SJCRH30 (cell line): ENCODE measurements at regions not wholly inside any gene's neighbourhood (a gene's known extent, or its start where the extent isn't known, plus 50 kb on each side); places are given as distances from the start of the nearest gene placed in this dataset.

Source experiments
- DNase-seq, 2 experiments: peaks; one replicate each; pipeline ENCODE4 v3.0.0-alpha.2; 2015 to 2020
- H3K27ac ChIP-seq: fragments of 250-450 bp; sonication (Bioruptor Pico); 2 replicates; pipeline ENCODE4 v1.5.1; 2020; ENCODE audit warnings: mild to moderate bottlenecking, moderate library complexity
- H3K27me3 ChIP-seq: fragments of 250-450 bp; sonication (Bioruptor Pico); 2 replicates; pipeline ENCODE4 v1.5.1; 2020; ENCODE audit warnings: mild to moderate bottlenecking, moderate library complexity
- H3K36me3 ChIP-seq: fragments of 250-450 bp; sonication (Bioruptor Pico); 2 replicates; pipeline ENCODE4 v1.5.1; 2020; ENCODE audit warnings: mild to moderate bottlenecking, moderate library complexity
- H3K4me1 ChIP-seq: fragments of 250-450 bp; sonication (Bioruptor Pico); 2 replicates; pipeline ENCODE4 v1.5.1; 2020; ENCODE audit warnings: mild to moderate bottlenecking, moderate library complexity
- H3K4me3 ChIP-seq: fragments of 250-450 bp; sonication (Bioruptor Pico); 2 replicates; pipeline ENCODE4 v1.5.1; 2020; ENCODE audit warnings: mild to moderate bottlenecking, moderate library complexity
- H3K9me3 ChIP-seq: fragments of 250-450 bp; sonication (Bioruptor Pico); replicated peaks from 2 replicates; pipeline ENCODE4 v1.5.1; 2020; ENCODE audit warnings: mild to moderate bottlenecking, moderate library complexity

DNA sequence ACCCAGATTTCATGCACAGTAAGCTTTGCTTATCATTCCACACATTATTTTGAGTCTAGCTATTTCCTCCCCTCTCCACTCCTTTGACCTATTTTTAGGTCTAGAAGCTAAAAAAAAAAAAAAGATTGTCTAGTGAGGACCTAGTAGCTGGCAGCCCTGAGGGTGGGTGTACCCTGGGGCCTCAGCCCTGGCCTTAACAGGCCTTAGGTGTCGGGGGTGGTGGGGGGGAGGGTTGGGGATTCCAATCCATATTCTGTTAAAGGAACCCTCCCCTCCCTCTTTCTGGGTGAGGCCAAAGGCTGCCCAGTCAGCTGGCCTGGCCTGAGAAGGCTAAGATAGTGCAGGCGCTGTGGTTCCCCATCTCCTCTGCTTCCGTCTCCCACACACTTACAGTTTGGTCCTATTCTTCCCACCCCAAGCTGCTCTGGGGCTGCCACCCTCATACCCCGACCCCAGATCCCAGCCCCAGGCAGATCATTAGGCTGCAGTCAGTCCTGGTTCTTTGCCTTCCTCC lies 65.5 kb upstream of the HK2 start:
- Histone ChIP-seq H3K27me3 (peaks cover 6% of the 10 kb centered on the region; the same call in 1 of the 2 replicates), H3K27ac (no peak overlapping the region), H3K4me3 (no peak overlapping the region), H3K36me3 (no peaks in the 10 kb centered on the region), H3K4me1 (no peaks in the 10 kb centered on the region), H3K9me3 (no peaks in the 10 kb centered on the region)
- no peak for DNase-seq

DNA sequence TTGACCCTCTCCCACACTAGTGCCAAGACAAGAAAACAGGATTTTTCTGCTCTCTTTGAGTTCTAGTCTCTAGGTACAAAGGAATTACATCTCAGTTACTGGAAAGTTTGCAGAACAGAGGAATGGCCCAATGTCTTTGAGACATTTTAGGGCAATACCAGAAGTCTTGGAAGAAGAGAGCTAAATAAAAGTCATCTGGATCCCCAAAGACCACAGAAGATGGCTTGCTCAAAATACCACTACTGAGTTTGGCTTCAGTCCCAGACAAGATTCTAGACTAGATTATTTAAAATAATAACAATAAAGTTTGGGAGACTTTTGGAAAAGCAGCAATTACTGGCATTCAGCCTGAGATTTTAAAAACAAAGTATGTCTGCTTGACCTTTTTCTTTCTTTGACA lies 61.9 kb upstream of the HK2 start:
- DNase-seq, result no peak
- no peaks in the 10 kb centered on the region for H3K36me3 ChIP-seq
- H3K27me3 ChIP-seq, result peaks cover 6% of the 10 kb centered on the region
- H3K9me3 ChIP-seq, result no peaks in the 10 kb centered on the region
- no peaks in the 10 kb centered on the region for H3K4me1 ChIP-seq
- H3K4me3 ChIP-seq, result no peak overlapping the region
- H3K27ac ChIP-seq, result no peak overlapping the region

DNA sequence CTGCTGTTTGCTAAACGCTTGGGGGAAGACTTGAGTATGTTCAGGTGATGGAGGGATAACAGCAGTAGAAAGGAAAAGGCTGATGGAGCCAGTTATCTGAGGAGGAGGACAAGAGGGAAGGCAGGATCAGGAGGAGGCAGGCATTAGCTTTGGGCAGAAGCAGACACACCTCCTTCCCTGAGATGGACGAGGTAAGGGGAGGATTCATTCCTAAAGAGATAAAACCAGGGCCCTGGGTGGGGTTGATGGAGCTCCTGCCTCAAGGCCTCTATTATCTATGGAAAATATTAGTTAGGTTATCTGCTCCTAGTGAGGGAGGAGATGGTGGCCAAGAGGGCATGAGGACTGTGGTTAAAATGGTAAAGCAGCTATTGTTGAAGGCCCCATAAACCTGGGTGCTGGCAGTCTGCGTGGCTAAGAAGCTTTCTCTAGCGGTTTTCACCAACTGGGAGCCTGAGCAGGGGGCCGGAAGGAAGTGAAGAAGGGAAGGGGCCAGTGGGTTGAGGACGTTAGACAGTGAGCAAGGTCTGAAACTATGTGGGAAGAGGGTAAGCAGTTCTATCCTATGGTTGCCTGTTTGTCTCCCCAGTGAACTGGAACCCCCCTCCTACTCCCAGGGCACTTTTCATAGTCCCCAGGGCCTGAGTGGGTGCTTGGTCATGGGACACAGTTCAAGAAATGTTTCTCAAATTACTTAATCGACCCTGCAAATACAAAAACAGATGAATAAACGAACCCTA lies 56.6 kb upstream of the HK2 start:
- no peaks in the 10 kb centered on the region for H3K9me3 ChIP-seq
- H3K4me1 ChIP-seq, result no peaks in the 10 kb centered on the region
- H3K36me3 ChIP-seq, result no peaks in the 10 kb centered on the region
- H3K27me3 ChIP-seq, result peaks cover under 1% of the 10 kb centered on the region
- H3K4me3 ChIP-seq, result no peak overlapping the region
- H3K27ac ChIP-seq, result no peak overlapping the region
- no peak for DNase-seq

DNA sequence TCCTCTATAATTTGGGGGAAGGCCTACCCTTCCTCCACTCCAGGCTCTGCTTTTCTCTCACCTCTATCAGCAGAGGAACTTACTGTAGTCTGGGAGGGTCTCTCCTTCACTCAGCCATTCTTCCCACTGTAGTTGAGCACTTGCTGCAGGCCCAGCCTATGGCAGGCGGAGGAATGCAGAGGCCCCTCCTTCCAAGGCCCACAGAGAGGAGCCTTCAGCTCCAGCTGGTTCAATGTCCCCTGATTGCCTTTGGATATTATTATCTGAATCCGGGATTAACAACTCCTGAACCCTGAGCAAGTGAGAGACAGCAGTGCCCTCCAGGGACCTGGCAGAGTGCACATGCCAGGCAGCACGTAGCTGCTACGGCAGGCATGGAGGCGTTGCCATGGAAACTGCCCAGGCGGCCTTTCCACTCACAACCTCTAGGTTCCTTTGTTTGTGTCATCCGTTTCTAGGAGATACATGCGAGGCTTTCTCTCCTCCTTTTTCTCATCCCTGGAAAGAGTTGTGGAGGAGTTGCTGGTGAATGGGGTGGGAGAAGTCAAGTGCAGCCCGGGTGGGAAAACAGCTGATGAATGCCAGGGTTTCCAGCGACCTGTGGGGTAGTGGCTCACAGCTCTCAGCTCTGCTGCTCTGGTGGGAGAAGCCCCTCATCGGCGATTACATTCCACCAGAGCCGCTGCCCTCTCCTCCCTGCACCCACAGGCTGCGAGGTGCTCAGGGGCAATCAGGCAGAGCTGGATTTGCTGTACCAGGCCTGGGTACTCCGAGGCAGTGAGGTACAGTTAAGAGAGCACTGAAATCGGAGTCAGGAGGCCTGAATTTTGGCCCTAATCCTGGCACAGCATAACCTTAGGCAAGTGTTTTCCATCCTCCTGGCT lies 55.3 kb upstream of the HK2 start:
- no peaks in the 10 kb centered on the region for H3K4me1 ChIP-seq
- no peak overlapping the region for H3K27ac ChIP-seq
- DNase-seq, result peak; percentile 43 to 49
- H3K4me3 ChIP-seq, result no peak overlapping the region
- H3K9me3 ChIP-seq, result no peaks in the 10 kb centered on the region
- peaks cover 3% of the 10 kb centered on the region for H3K27me3 ChIP-seq
- H3K36me3 ChIP-seq, result no peaks in the 10 kb centered on the region

DNA sequence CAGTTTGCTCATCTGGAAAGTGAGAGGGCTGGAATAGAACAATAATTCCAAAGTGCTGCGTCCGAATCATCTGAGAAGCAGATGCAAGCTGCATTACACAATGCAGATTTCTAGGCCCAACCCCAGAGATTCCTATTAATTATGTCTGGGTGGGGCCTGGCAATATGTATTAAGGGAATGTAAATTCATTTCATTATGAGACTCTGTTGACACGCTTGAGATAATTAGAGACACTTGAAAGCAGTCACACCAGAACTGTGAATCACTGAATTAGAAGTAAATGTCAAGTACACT lies 54.7 kb upstream of the HK2 start:
- Histone ChIP-seq H3K27ac (no peak overlapping the region), H3K4me1 (no peaks in the 10 kb centered on the region), H3K36me3 (no peaks in the 10 kb centered on the region), H3K9me3 (no peaks in the 10 kb centered on the region), H3K27me3 (peaks cover 3% of the 10 kb centered on the region), H3K4me3 (no peak overlapping the region)
- DNase-seq, result no peak

DNA sequence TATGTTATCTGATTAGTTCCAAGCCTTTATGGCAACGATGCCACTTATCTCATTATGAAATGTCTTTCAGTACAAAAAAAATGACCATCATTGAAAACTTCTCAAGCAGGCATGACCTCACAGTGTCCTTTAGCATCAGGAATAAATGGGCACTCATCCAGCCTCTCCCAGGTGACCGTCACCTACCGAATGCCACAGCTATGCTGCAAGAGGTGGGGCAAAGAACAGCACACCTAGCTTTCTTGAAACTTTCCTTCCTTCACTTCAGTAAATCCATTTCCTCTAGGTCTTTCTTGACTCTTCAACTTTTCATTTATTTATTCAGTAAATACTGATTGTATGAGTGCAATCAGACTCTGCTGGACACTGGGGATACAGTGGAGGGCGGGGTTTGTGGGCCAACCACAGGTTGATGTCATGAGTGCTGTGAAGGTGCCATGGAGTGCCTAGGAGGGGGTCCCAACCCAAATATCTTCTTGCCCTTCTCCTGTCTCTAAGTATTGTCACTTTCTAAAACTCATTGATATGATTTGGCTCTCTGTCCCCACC lies 54.3 kb upstream of the HK2 start:
- H3K36me3 ChIP-seq, result no peaks in the 10 kb centered on the region
- H3K27ac ChIP-seq, result no peak overlapping the region
- no peaks in the 10 kb centered on the region for H3K4me1 ChIP-seq
- H3K4me3 ChIP-seq, result no peak overlapping the region
- DNase-seq, result no peak
- H3K9me3 ChIP-seq, result no peaks in the 10 kb centered on the region
- peaks cover 3% of the 10 kb centered on the region for H3K27me3 ChIP-seq
